Mammary epithelial cell (primary cell): ENCODE measurements at regions not wholly inside any gene's neighbourhood (a gene's known extent, or its start where the extent isn't known, plus 50 kb on each side); places are given as distances from the start of the nearest gene placed in this dataset.

Experiments used
- CTCF ChIP-seq, 2 donors: IDR thresholded peaks in 1 of 2; conservative IDR thresholded peaks in 1 of 2; 2 replicates each; pipeline ENCODE4 v1.5.1; 2011 to 2012; ENCODE audit warnings: inconsistent platforms in 2 of 2, low read length in 2 of 2, mild to moderate bottlenecking in 2 of 2, control low read depth in 1 of 2, low read depth in 1 of 2; ENCODE audit not compliant: insufficient read depth in 1 of 2; ENCODE audit errors: extremely low read depth in 1 of 2
- EZH2 ChIP-seq: IDR thresholded peaks from 2 replicates; pipeline ENCODE4 v1.6.1; 2012; ENCODE audit warnings: low read length, inconsistent platforms, borderline replicate concordance

- TF ChIP-seq CTCF (conservative IDR thresholded peaks at IDR 0.05 in 1 of 2, IDR thresholded peaks at IDR 0.05 in 1 of 2; ENCODE audit: extremely low read depth in 1 of 2, insufficient read depth in 1 of 2, low read depth in 1 of 2, low read length in 2 of 2) (no peak), EZH2 (no peak)
These were observed 2412.8 kb downstream of the ARAP2 start for GRCh38 chr4:33831442-33832066.
